ENCODE measurements at regions not wholly inside any gene's neighbourhood (a gene's known extent, or its start where the extent isn't known, plus 50 kb on each side); places are given as distances from the start of the nearest gene placed in this dataset.
A peak's percentile ranks its signal among the peaks of the same experiment; 100 is the strongest.

GRCh38 chr6:163630572-163630971 is 216.1 kb downstream of the QKI start:
- Histone ChIP-seq H3K9me1 (ENCODE audit: insufficient read depth, low read length) (no peaks in the 10 kb centered on the region), H3K56ac (ENCODE audit: extremely low read depth, insufficient read depth, low read length) (no peak overlapping the region), H3K18ac (ENCODE audit: low read depth, low read length) (no peak overlapping the region), H4K91ac (ENCODE audit: insufficient read depth, low read depth, low read length) (no peak overlapping the region), H3K4me2 (ENCODE audit: low read depth, low read length) (no peak overlapping the region), H4K20me1 (ENCODE audit: insufficient read depth, low read length) (no peaks in the 10 kb centered on the region), H2BK20ac (ENCODE audit: low read depth, low read length) (no peak overlapping the region), H3K27me3 (ENCODE audit: control insufficient read depth, insufficient read depth, low read length) (no peaks in the 10 kb centered on the region; the same call in 1 of the 2 replicates), H3K4ac (ENCODE audit: low read depth, low read length) (no peak overlapping the region), H2BK120ac (ENCODE audit: low read depth, low read length) (no peak overlapping the region), H4K5ac (ENCODE audit: low read depth, low read length) (no peak overlapping the region), H4K8ac (ENCODE audit: low read depth in 2 of 2, low read length in 2 of 2) (no peak overlapping the region), H3K9ac (ENCODE audit: low read depth, low read length) (no peak overlapping the region), H3K36me3 (ENCODE audit: control insufficient read depth, insufficient read depth, low read length) (no peaks in the 10 kb centered on the region), H2AFZ (replicated peaks; ENCODE audit: low read length, poor library complexity) (peak overlapping the region; percentile 33), H3K23ac (ENCODE audit: low read depth, low read length) (no peak overlapping the region), H2AK5ac (ENCODE audit: low read depth, low read length) (no peak overlapping the region), H2AK9ac (replicated peaks; ENCODE audit: low read depth, low read length, poor library complexity) (no peak overlapping the region), H3K27ac (ENCODE audit: insufficient read depth, low read length) (no peak overlapping the region), H3K79me1 (ENCODE audit: low read depth in 1 of 2, low read length in 2 of 2) (no peaks in the 10 kb centered on the region), H3K9me3 (ENCODE audit: control insufficient read depth, insufficient read depth, low read length) (peaks cover 9% of the 10 kb centered on the region), H3K4me3 (ENCODE audit: insufficient read depth, low read depth, low read length) (no peak overlapping the region), H2BK15ac (ENCODE audit: low read depth, low read length) (no peak overlapping the region), H3K4me1 (ENCODE audit: control insufficient read depth, insufficient read depth, low read length) (no peaks in the 10 kb centered on the region), H3K14ac (replicated peaks; ENCODE audit: low read depth, low read length) (no peak overlapping the region), H2BK5ac (ENCODE audit: low read depth, low read length, poor library complexity, severe bottlenecking) (no peak overlapping the region)
- ChIA-PET CTCF (no interaction called here), POLR2A (ENCODE audit: unreplicated experiment) (no interaction called here)
- BruUV-seq (replicated peaks): no TSS peak
- ATAC-seq (ENCODE audit: low read depth) (no peak), DNase-seq (no peak)
- 21% methylated on average over 16 of the region's 34 CpGs; no CpG with 5 or more reads in 1 of the 2 experiments for WGBS, 2 experiments (ENCODE audit: extremely low coverage in 2 of 2, insufficient read length in 1 of 2)
- in situ Hi-C loops (cut with MboI; ENCODE audit: low sequenced_read_pairs): no loop called here
- intact Hi-C loops (cut with micrococcal nuclease): no loop called here
- dilution Hi-C loops (cut with HindIII; ENCODE audit: low sequenced_read_pairs, unreplicated experiment): no loop called here
- TF ChIP-seq SMC3 (IDR thresholded peaks at IDR 0.05; ENCODE audit: low read depth, low read length): no peak

All from IMR-90 (cell line).